GM13977 (cell line): ENCODE measurements at regions not wholly inside any gene's neighbourhood (a gene's known extent, or its start where the extent isn't known, plus 50 kb on each side); places are given as distances from the start of the nearest gene placed in this dataset.
"Not testable (repeated sequence)": the region's sequence is repeated elsewhere in the genome, so short reads cannot be mapped to it uniquely, and the experiment has no call there.

Experiments
- DNase-seq: peaks from one replicate; pipeline ENCODE4 v3.0.0; 2012; ENCODE audit warnings: low spot score
- in situ Hi-C: fragments of 300-500 bp; cut with MboI; formaldehyde crosslinking; loops from one replicate; pipeline ENCODE4 v1.12.0; 2022; ENCODE audit warnings: low sequenced_read_pairs, low pct_unique_long_range_greater_than_20kb, mixed read lengths, inconsistent platforms; ENCODE audit not compliant: unreplicated experiment
- TF ChIP-seq, protein P1 (sequence below): IDR thresholded peaks from 2 replicates; pipeline ENCODE4 v1.5.1; 2012; ENCODE audit warnings: mild to moderate bottlenecking, control low read depth; ENCODE audit not compliant: insufficient read depth; ENCODE audit errors: extremely low read depth, missing control alignments

GRCh38 chr21:9747870-9748269 lies 773.5 kb upstream of the TPTE start:
- in situ Hi-C loops, DNase-seq: not testable (repeated sequence)

GRCh38 chr21:9748451-9748850 lies 772.9 kb upstream of the TPTE start:
- DNase-seq, in situ Hi-C loops: not testable (repeated sequence)

DNA sequence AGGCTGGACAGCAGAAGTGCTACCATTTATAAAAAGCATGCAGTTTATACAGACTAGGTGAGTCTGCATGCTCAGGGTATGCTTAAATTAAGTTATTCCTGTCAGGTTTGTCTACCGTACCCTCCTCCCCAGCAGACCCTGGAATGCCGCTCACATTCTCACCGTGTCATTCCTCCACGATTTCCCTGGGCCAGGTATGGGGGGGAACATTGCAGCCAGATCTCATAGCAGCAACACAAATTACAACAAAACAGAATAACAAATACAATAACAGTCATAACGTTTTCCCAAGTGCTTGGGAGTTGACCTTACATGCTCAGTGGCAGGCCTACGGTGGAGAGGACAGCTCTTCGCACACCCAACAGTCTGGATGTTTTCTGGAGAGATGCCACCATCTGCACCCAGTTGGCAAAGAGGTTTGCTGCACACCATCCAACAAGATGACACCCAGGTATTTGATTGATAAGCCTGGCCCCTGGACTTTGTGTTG lies 771.6 kb upstream of the TPTE start:
- in situ Hi-C loops, DNase-seq: not testable (repeated sequence)

- in situ Hi-C loops, result no loop called here
- TF ChIP-seq, protein P1, sequence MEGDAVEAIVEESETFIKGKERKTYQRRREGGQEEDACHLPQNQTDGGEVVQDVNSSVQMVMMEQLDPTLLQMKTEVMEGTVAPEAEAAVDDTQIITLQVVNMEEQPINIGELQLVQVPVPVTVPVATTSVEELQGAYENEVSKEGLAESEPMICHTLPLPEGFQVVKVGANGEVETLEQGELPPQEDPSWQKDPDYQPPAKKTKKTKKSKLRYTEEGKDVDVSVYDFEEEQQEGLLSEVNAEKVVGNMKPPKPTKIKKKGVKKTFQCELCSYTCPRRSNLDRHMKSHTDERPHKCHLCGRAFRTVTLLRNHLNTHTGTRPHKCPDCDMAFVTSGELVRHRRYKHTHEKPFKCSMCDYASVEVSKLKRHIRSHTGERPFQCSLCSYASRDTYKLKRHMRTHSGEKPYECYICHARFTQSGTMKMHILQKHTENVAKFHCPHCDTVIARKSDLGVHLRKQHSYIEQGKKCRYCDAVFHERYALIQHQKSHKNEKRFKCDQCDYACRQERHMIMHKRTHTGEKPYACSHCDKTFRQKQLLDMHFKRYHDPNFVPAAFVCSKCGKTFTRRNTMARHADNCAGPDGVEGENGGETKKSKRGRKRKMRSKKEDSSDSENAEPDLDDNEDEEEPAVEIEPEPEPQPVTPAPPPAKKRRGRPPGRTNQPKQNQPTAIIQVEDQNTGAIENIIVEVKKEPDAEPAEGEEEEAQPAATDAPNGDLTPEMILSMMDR, result no peak
Measured at GRCh38 chr21:9750341-9751086, 770.9 kb upstream of the TPTE start.

DNA sequence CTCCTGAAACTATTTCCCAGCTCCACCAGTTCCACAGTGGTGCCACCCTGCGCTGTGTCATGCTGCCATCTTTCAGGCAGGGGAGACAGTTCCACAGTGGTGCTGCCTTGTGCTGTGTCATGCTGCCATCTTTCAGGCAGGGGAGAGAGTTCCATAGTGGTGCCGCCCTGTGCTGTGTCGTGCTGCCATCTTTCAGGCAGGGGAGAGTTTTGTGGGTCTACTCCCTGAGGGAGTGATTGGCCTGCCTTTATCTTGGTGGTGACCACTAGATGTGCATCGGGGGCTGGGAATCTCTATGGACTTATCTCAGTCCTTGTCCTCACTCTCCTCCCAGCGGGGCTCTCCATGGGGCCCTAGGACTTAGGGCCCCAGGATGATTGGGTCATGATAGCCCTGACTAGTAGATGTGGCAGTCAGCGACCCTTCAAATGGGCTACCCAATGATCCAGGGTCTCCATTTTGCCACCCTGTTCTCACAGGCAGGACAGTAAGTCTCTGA lies 770.2 kb upstream of the TPTE start:
- in situ Hi-C loops, DNase-seq: not testable (repeated sequence)

More at GRCh38 chr21:9750341-9751086, 770.9 kb upstream of the TPTE start:
- no peak for DNase-seq

DNA sequence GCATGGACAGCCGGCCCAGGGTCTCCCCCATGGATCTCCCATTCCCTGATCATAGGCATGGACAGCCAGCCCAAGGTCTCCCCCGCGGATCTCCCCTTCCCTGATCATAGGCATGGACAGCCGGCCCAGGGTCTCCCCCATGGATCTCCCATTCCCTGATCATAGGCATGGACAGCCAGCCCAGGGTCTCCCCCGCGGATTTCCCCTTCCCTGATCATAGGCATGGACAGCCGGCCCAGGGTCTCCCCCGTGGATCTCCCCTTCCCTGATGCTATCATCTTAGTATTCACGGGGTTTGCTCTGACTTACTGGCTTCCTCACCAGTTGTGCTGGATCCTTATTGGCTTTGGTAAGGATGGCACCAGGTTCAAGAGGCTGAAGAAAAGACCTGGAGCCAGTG lies 769.4 kb upstream of the TPTE start:
- DNase-seq, in situ Hi-C loops: not testable (repeated sequence)

GRCh38 chr21:9753441-9753840 lies 767.9 kb upstream of the TPTE start:
- DNase-seq, result not testable (repeated sequence)

DNA sequence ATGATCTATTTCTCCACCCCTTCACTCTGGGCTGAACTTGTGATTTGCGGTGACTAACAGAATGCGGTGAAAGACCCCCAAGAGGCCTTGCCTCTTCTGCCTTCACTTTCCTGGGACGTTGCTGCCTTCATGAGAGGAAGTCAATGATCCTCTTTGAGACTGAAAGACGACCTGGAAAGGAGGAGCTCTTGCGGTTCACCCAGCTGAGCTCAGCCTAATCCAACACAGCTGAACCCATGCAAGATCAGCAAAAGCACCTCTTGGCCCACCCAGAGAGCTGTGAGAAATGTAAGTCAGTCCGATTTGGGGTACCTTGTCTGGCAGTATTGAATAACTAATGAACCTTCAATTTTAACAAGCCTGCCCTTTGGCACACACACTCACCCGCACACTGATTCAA lies 767.4 kb upstream of the TPTE start:
- in situ Hi-C loops, result no loop called here
- DNase-seq, result no peak
- TF ChIP-seq, protein P1, result no peak

More at GRCh38 chr21:9753441-9753840, 767.9 kb upstream of the TPTE start:
- in situ Hi-C loops, result not testable (repeated sequence)

DNA sequence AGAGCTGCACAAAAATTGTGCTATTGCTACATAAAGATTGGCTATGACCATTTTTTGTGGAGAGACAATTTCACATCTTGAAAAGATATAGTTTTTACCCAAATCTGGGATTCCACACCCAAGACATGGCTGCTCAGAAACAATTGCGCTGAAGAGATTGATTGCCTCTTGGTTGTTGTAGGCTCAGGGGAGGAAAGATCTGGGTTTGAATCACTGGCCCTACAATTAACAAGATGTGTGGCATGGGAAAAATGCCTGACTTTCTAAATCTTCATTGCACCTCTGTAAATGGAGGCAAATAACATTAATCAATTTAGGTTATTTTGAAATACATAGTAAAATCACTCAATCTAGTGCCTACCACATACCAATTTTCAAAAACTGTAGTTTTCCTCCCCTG lies 766.9 kb upstream of the TPTE start:
- in situ Hi-C loops, DNase-seq: not testable (repeated sequence)

DNA sequence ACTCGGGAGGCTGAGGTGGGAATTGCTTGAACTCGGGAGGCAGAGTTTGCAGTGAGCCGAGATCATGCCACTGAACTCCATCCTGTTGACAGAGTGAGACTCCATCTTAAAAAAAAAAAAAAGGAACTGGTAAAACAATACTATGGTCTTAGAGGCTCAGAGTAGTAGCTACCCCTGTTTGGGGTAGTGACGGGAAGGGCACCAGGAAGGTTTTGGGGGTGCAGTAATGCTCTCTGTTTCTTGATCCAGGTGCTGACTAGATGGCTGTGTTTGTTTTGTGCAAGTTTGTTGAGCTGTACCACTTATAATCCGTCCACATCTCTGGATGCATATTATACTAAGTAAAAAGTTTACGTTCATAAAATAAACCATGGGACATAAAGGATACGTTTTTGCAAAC lies 765.8 kb upstream of the TPTE start:
- in situ Hi-C loops, result no loop called here
- DNase-seq, result no peak
- TF ChIP-seq, protein P1, result no peak
